Endodermal cell (in vitro differentiated cells): ENCODE measurements at regions not wholly inside any gene's neighbourhood (a gene's known extent, or its start where the extent isn't known, plus 50 kb on each side); places are given as distances from the start of the nearest gene placed in this dataset.

Experiments
- DNase-seq: peaks from one replicate; pipeline ENCODE4 v3.0.0-alpha.2; 2017
- H3K27ac ChIP-seq: 2 replicates; pipeline ENCODE4 v1.5.1; 2013; ENCODE audit warnings: mild to moderate bottlenecking, low read depth, low read length, moderate library complexity
- H3K27me3 ChIP-seq: 2 replicates; pipeline ENCODE4 v1.6.1; 2013; ENCODE audit warnings: mild to moderate bottlenecking, low read length, moderate library complexity; ENCODE audit not compliant: insufficient read depth, control insufficient read depth, poor library complexity, severe bottlenecking
- H3K36me3 ChIP-seq: 2 replicates; pipeline ENCODE4 v1.7.0; 2013; ENCODE audit warnings: mild to moderate bottlenecking, low read length, moderate library complexity; ENCODE audit not compliant: control insufficient read depth, insufficient read depth
- H3K4me1 ChIP-seq: one replicate; pipeline ENCODE4 v1.7.0; 2013; ENCODE audit warnings: low read length; ENCODE audit not compliant: control insufficient read depth, insufficient read depth
- H3K4me3 ChIP-seq: 2 replicates; pipeline ENCODE4 v1.5.1; 2013; ENCODE audit warnings: mild to moderate bottlenecking, low read length, moderate library complexity
- H3K9ac ChIP-seq: 2 replicates; pipeline ENCODE4 v1.6.1; 2013; ENCODE audit warnings: mild to moderate bottlenecking, low read length, moderate library complexity; ENCODE audit not compliant: poor library complexity, severe bottlenecking; ENCODE audit errors: extremely low read depth
- H3K9me3 ChIP-seq: 2 replicates; pipeline ENCODE4 v1.6.1; 2013; ENCODE audit warnings: mild to moderate bottlenecking, low read length, moderate library complexity; ENCODE audit not compliant: control insufficient read depth
- H3K27ac Mint-ChIP-seq: 2 replicates; pipeline ENCODE4 v1.8.0; 2020; ENCODE audit warnings: mixed read lengths
- H3K27me3 Mint-ChIP-seq: 2 replicates; pipeline ENCODE4 v1.8.0; 2021; ENCODE audit warnings: mild to moderate bottlenecking, mixed read lengths; ENCODE audit not compliant: insufficient read depth
- H3K36me3 Mint-ChIP-seq: 2 replicates; pipeline ENCODE4 v1.8.0; 2020; ENCODE audit warnings: low read depth, mixed read lengths
- H3K4me1 Mint-ChIP-seq: 2 replicates; pipeline ENCODE4 v1.8.0; 2020; ENCODE audit warnings: mixed read lengths
- H3K4me3 Mint-ChIP-seq: 2 replicates; pipeline ENCODE4 v1.8.0; 2020; ENCODE audit warnings: mild to moderate bottlenecking, moderate library complexity, mixed read lengths
- H3K9me3 Mint-ChIP-seq: 2 replicates; pipeline ENCODE4 v1.8.0; 2020; ENCODE audit warnings: mild to moderate bottlenecking, mixed read lengths
- CTCF ChIP-seq: fragments of 200-600 bp; sonication (generic); conservative IDR thresholded peaks from 2 replicates; pipeline ENCODE4 v1.5.0; 2021; ENCODE audit warnings: antibody characterized with exemption, mild to moderate bottlenecking
- WGBS, 2 experiments: methylation state at CpG; one replicate each; pipeline versions ENCODE4 v1.1.5 to v1.1.7; 2013; ENCODE audit warnings: missing lambda C conversion rate in 2 of 2, mixed read lengths in 1 of 2; ENCODE audit not compliant: insufficient coverage in 1 of 2, insufficient read length in 1 of 2; 5-methylcytosine and 5-hydroxymethylcytosine counted together

GRCh38 chr4:181140037-181140603 is 1103.1 kb upstream of the TENM3 start:
- Mint-ChIP-seq H3K4me1 (peaks cover 3% of the 10 kb centered on the region), H3K4me3 (no peak overlapping the region), H3K36me3 (no peaks in the 10 kb centered on the region), H3K27ac (no peak overlapping the region), H3K27me3 (peaks cover 6% of the 10 kb centered on the region), H3K9me3 (no peaks in the 10 kb centered on the region)
- no peak for TF ChIP-seq CTCF
- no peak for DNase-seq
- H3K4me3 ChIP-seq: no peak overlapping the region
- H3K9me3 ChIP-seq: no peaks in the 10 kb centered on the region
- WGBS, 2 experiments: 78 to 91% methylated on average over 1 to 6 of the region's 6 CpGs
- no peaks in the 10 kb centered on the region for H3K4me1 ChIP-seq
- no peak overlapping the region for H3K9ac ChIP-seq
- H3K27ac ChIP-seq: no peak overlapping the region
- no peaks in the 10 kb centered on the region for H3K27me3 ChIP-seq
- H3K36me3 ChIP-seq: no peaks in the 10 kb centered on the region

- Histone ChIP-seq H3K27ac (no peak overlapping the region), H3K4me3 (no peak overlapping the region), H3K9ac (no peak overlapping the region), H3K4me1 (no peaks in the 10 kb centered on the region), H3K9me3 (no peaks in the 10 kb centered on the region), H3K36me3 (no peaks in the 10 kb centered on the region), H3K27me3 (no peaks in the 10 kb centered on the region)
- TF ChIP-seq CTCF: peak; percentile 96
- peak; percentile 87 for DNase-seq
- Mint-ChIP-seq H3K36me3 (no peaks in the 10 kb centered on the region), H3K4me3 (no peak overlapping the region), H3K4me1 (peaks cover 3% of the 10 kb centered on the region), H3K27ac (no peak overlapping the region), H3K27me3 (peaks cover 6% of the 10 kb centered on the region), H3K9me3 (no peaks in the 10 kb centered on the region)
- 0 to 14% methylated on average over 1 to 7 of the region's 7 CpGs for WGBS, 2 experiments
These were observed 1099.8 kb upstream of the TENM3 start for GRCh38 chr4:181143250-181143854.

GRCh38 chr4:181146051-181146450 is 1097.2 kb upstream of the TENM3 start:
- WGBS, 2 experiments: 90 to 100% methylated on average over 1 of the region's 1 CpG

More at GRCh38 chr4:181146051-181146450, 1097.2 kb upstream of the TENM3 start:
- no peaks in the 10 kb centered on the region for H3K4me1 ChIP-seq
- H3K9me3 ChIP-seq: no peaks in the 10 kb centered on the region
- Mint-ChIP-seq H3K36me3 (no peaks in the 10 kb centered on the region), H3K4me1 (peaks cover 3% of the 10 kb centered on the region), H3K9me3 (no peaks in the 10 kb centered on the region), H3K27ac (no peak overlapping the region), H3K27me3 (peaks cover 6% of the 10 kb centered on the region), H3K4me3 (no peak overlapping the region)
- no peak overlapping the region for H3K27ac ChIP-seq
- TF ChIP-seq CTCF: no peak
- no peak overlapping the region for H3K9ac ChIP-seq
- no peak for DNase-seq
- H3K4me3 ChIP-seq: no peak overlapping the region
- H3K36me3 ChIP-seq: no peaks in the 10 kb centered on the region
- H3K27me3 ChIP-seq: no peaks in the 10 kb centered on the region
